GM21367 (cell line): ENCODE measurements at regions not wholly inside any gene's neighbourhood (a gene's known extent, or its start where the extent isn't known, plus 50 kb on each side); places are given as distances from the start of the nearest gene placed in this dataset.

Experiments used
- ATAC-seq: cut with Tn5 transposase; IDR thresholded peaks from one replicate; pipeline ENCODE4 v1.9.1; 2021; ENCODE audit not compliant: unreplicated experiment

- no peak for ATAC-seq
Measured at GRCh38 chr10:10828623-10829022, 189.0 kb upstream of the CELF2 start.

GRCh38 chr10:10829576-10829975 lies 188.1 kb upstream of the CELF2 start:
- no peak for ATAC-seq

GRCh38 chr10:10830293-10830986 lies 187.2 kb upstream of the CELF2 start:
- no peak for ATAC-seq

GRCh38 chr10:10831085-10831484 lies 186.6 kb upstream of the CELF2 start:
- ATAC-seq = no peak

DNA sequence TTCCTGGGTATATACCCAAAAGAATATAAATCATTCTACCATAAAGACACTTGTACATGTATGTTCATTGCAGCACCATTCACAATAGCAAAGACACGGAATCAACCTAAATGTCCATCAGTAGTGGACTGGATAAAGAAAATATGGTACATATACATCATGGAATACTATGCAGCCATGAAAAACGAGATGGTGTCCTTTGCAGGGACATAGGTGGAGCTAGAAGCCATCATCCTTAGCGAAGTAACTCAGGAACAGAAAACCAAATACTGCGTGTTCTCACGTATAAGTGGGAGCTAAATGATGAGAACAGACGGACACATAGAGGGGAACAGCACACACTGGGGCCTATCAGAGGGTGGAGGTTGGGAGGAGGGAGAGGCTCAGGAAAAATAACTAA lies 183.7 kb upstream of the CELF2 start:
- no peak for ATAC-seq

GRCh38 chr10:10844251-10844650 lies 173.4 kb upstream of the CELF2 start:
- no peak for ATAC-seq

- ATAC-seq = no peak
Measured at GRCh38 chr10:10845185-10845584, 172.5 kb upstream of the CELF2 start.

GRCh38 chr10:10845826-10846503 lies 171.7 kb upstream of the CELF2 start:
- ATAC-seq = no peak

DNA sequence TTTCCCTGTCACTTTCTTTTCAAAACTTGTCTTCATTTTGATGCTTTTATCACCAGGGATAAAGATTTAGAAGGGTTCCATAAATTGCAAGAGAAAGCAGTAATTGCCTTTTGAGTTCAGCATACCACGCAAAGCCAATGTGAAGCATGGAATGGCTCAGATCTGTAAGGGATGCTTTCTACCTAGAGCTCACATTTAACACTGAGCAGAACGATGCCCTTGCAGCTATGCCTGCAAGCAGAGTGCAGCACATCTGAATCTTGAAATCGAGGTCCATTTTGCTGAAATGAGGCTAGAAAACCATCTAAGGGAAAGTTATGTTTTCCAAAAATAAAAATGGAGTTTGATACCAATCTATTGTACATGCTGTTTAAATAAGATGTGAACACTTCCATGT lies 171.2 kb upstream of the CELF2 start:
- ATAC-seq = no peak

- no peak for ATAC-seq
Measured at GRCh38 chr10:10847387-10847786, 170.3 kb upstream of the CELF2 start.

DNA sequence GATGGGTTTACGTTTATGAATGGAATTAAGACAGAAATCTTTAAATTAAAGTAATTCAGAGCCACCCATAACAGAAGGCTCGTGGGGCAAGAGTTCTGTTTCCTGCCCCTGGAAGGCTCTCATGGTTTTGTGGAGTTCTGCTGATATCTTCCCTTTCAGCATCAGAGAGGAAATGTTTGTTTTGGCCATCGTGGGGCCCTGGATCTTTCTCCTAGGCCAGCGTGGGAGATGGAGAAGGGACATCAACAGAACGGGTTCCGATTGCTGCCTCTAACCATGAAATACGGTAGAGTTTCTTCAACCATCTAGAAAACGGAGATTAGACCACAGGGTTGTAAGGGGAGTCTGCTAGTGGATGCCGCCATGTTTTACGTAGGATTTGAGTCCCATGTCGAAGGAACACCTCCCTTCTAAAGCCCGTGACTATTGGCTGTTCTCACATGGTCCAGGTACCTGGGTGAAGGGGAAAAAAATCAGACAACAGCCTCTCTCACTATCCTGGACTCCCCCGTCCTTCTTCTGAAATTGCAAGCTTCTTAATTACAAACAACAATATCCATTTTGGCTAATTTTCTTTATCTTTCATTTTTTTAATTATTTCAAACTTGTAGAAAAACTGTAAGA lies 169.1 kb upstream of the CELF2 start:
- ATAC-seq = no peak

- ATAC-seq = no peak
Measured at GRCh38 chr10:10849306-10849705, 168.4 kb upstream of the CELF2 start.

DNA sequence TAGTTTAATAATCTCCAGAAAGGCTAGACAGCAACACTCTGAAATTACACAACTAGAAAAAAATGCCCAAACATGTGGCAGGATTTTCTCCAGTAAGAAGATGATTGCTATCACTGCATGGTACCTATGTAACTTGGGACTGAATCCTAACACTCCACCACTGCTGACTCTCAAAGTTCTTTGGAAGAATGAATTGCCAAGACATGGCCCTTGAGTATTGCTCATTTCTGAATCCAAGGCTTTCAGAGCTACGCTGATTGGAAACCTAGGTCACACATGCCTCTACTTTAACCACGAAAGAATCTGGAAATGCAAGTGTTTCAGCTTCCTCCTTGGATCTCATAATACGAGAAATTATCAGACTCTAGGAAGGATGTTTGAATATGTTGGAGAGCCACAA lies 167.5 kb upstream of the CELF2 start:
- no peak for ATAC-seq

DNA sequence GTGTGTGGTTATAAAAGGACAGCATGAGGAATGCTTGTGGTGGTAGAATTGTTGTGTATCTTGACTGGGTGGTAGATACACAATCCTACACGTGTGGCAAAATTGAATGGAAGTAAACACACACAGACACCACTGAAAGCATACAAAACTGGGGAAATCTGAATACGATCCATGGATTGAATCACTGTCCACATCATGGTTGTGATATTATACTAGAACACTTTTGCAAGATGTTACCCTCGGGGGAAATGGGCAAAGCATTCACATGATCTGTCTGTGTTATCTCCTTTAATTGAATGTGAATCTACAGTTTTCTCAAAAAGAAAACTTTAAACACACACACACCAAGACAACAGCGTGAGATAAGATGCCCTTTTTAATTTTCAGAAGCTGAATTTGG lies 165.2 kb upstream of the CELF2 start:
- ATAC-seq = no peak

DNA sequence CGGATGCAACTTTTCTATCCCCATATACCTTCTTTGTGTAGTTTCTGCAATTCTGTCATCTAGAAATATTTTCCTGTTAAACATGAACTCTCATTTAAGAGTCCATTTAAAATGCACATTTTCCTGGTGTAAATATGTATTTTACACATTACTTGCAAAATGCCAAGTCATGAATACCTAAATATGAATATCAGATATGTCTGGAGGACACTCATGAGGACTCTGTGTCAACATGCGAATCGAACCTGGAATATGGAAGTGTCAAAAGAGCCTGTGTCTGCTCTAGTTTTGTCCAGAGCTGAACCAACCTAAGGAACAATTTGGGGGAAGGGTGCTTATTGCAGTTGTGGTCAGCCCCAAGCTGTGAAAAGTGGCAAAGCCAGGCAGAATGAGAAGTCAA lies 163.7 kb upstream of the CELF2 start:
- ATAC-seq = no peak

DNA sequence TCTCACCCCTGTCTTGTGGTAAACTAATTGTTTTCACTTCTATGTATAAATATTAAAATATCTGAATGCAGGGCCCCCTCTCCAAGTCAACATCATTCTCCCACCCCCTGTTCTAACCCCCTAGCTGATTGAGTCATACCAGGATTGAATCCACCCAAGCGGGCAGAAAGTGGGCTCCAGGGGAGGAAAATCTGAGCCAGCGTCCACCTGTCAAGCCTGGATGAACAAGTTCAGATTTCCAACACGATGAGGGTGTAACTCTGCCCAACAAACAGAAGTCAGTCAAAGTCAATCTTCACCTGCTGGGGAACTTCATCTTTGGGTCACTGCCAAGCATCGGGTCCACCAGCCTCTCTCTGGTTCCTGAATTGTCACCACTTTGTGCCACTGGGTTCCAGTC lies 162.9 kb upstream of the CELF2 start:
- no peak for ATAC-seq

DNA sequence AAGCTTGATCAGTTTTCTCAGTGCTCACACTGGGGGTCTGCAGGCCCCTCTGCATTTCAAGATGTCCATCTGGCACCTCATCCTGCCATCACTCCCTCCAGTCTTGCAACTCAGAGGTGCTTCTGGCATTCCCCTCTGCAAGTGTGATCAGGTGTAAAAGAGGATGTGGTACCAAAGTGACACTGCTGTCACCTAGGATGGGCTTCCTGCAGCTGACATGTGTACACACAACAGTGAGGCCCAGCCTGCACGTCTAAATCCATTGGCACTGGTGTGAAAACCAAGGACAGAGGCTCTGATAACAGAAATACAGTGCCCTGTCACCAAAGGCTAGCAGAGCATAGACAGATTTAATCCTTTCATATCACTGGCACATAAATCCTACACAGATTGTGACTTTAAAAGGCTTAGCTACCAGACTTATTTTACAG lies 162.5 kb upstream of the CELF2 start:
- ATAC-seq = no peak

DNA sequence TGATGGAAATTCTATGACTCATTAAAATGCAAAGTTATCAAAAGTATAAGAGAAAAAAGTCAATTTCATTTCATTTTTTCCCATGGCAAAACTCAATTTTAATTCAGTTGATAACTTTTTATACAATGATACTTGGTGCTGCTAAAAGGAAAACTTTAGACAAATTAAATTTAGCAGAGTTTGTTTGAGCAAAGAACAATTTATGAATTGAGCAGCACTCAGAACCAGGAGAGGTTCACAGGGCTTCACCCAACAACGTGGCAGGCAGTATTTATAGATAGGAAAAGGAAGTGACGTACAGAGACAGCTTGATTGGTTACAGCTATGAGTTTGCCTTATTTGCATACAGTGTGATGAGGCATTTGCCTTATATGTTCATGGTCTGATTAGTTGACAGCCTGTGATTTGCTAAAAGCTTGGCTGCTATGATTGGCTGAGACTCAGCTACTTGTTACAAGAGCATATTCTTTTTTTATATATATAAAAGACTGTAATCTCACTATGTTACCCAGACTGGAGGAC lies 157.2 kb upstream of the CELF2 start:
- ATAC-seq = no peak

- ATAC-seq = no peak
Measured at GRCh38 chr10:10865303-10865702, 152.4 kb upstream of the CELF2 start.

DNA sequence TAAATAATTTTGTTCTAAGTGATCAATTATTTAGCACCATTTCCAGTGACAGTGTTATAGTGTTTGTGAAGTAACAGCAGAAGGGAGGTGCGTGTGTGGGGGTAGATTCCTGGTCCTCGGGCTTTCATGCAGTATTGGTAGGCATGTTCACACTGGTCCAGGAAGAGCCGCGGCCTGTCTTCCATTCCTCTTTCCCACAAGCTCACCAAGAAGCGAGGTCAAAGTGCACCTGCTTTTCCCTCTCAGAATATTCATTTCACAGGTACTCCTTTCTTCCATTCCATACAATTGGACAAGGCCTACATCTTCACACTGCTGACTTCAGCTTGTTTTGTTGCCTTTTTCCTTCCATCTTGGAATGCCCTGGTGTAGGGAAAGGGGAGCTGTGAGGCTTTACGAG lies 151.8 kb upstream of the CELF2 start:
- ATAC-seq = no peak

GRCh38 chr10:10869592-10869991 lies 148.1 kb upstream of the CELF2 start:
- peak; percentile 64 for ATAC-seq
